HEK293 (cell line): ENCODE measurements at regions not wholly inside any gene's neighbourhood (a gene's known extent, or its start where the extent isn't known, plus 50 kb on each side); places are given as distances from the start of the nearest gene placed in this dataset.

Experiments
- CTCF ChIA-PET: fragments of 350-600 bp; formaldehyde crosslinking; extraction: SDS; loops from one replicate; lab custom pipeline; 2021; ENCODE audit warnings: antibody characterized with exemption; lab: Yijun Ruan, JAX
- POLR2A ChIA-PET: fragments of 300-600 bp; formaldehyde crosslinking; extraction: SDS; loops from one replicate; lab custom pipeline; 2020; ENCODE audit warnings: antibody characterized with exemption, inconsistent platforms; lab: Yijun Ruan, JAX
- H3K27ac ChIP-seq: fragments of 200-500 bp; sonication (Bioruptor generic); 2 replicates; pipeline ENCODE4 v1.5.1; 2014; ENCODE audit warnings: low read depth, low read length, control low read depth, inconsistent platforms; ENCODE audit errors: extremely low read depth
- H3K36me3 ChIP-seq, 2 experiments: fragments of 200-500 bp in 1 of 2; sonication (Bioruptor generic) in 1 of 2; 1 replicate in 1 of 2; 2 replicates in 1 of 2; pipeline ENCODE4 v1.5.1; 2014 to 2017; ENCODE audit warnings: inconsistent platforms in 2 of 2, low read length in 2 of 2; ENCODE audit not compliant: control insufficient read depth in 2 of 2, insufficient read depth in 1 of 2
- H3K4me1 ChIP-seq: fragments of 200-500 bp; sonication (Bioruptor generic); 2 replicates; pipeline ENCODE4 v1.5.1; 2014; ENCODE audit warnings: mild to moderate bottlenecking, low read length, inconsistent platforms; ENCODE audit not compliant: control insufficient read depth, insufficient read depth
- H3K4me3 ChIP-seq: 2 replicates; pipeline ENCODE4 v1.5.1; 2011; ENCODE audit warnings: low read depth, mild to moderate bottlenecking, control low read depth, low read length, moderate library complexity
- H3K9me3 ChIP-seq: fragments of 200-500 bp; sonication (Bioruptor generic); 2 replicates; pipeline ENCODE4 v1.5.1; 2014; ENCODE audit warnings: low read depth, low read length, inconsistent platforms; ENCODE audit not compliant: control insufficient read depth, insufficient read depth
- GLI2 ChIP-seq: fragments of 450-650 bp; formaldehyde crosslinking; IDR thresholded peaks from 2 replicates; pipeline ENCODE4; 2017; ENCODE audit warnings: missing biosample characterization, missing genetic modification characterization, low read depth, borderline replicate concordance
- HOXC10 ChIP-seq: sonication (generic); formaldehyde crosslinking; IDR thresholded peaks from 2 replicates; pipeline ENCODE4 v1.8.1; 2023; ENCODE audit warnings: mild to moderate bottlenecking, missing genetic modification reagents
- KLF10 ChIP-seq: fragments of 450-650 bp; IDR thresholded peaks from 2 replicates; pipeline ENCODE4 v1.5.1; 2018; ENCODE audit warnings: missing biosample characterization, mild to moderate bottlenecking, missing genetic modification characterization
- MZF1 ChIP-seq: fragments of 450-650 bp; formaldehyde crosslinking; IDR thresholded peaks from 2 replicates; pipeline ENCODE4 v1.5.1; 2017; ENCODE audit warnings: missing biosample characterization, missing genetic modification characterization, borderline replicate concordance
- OSR2 ChIP-seq: fragments of 450-650 bp; formaldehyde crosslinking; IDR thresholded peaks from 2 replicates; pipeline ENCODE4 v1.5.1; 2016; ENCODE audit warnings: missing biosample characterization, missing genetic modification characterization
- SALL2 ChIP-seq: fragments of 450-650 bp; formaldehyde crosslinking; IDR thresholded peaks from 2 replicates; pipeline ENCODE4 v1.5.0; 2017; ENCODE audit warnings: missing biosample characterization, mild to moderate bottlenecking, missing genetic modification characterization, borderline replicate concordance
- SP3 ChIP-seq: fragments of 450-650 bp; formaldehyde crosslinking; IDR thresholded peaks from 2 replicates; pipeline ENCODE4 v1.5.1; 2016; ENCODE audit warnings: missing biosample characterization, missing genetic modification characterization
- ZBTB8A ChIP-seq: fragments of 450-650 bp; formaldehyde crosslinking; IDR thresholded peaks from 2 replicates; pipeline ENCODE4 v1.5.1; 2016; ENCODE audit warnings: missing biosample characterization, missing genetic modification characterization
- ZFP3 ChIP-seq: fragments of 450-650 bp; formaldehyde crosslinking; IDR thresholded peaks from 2 replicates; pipeline ENCODE4 v1.5.1; 2016; ENCODE audit warnings: low read depth, missing biosample characterization, missing genetic modification characterization
- ZNF140 ChIP-seq: fragments of 450-650 bp; formaldehyde crosslinking; IDR thresholded peaks from 2 replicates; pipeline ENCODE4 v1.5.1; 2016; ENCODE audit warnings: missing biosample characterization, missing genetic modification characterization
- ZNF174 ChIP-seq: fragments of 450-650 bp; formaldehyde crosslinking; IDR thresholded peaks from 2 replicates; pipeline ENCODE4 v1.5.0; 2017; ENCODE audit warnings: missing biosample characterization, mild to moderate bottlenecking, missing genetic modification characterization
- ZNF211 ChIP-seq: fragments of 450-650 bp; formaldehyde crosslinking; IDR thresholded peaks from 2 replicates; pipeline ENCODE4 v1.5.1; 2016; ENCODE audit warnings: low read depth, missing biosample characterization, missing genetic modification characterization
- ZNF239 ChIP-seq: fragments of 450-650 bp; formaldehyde crosslinking; IDR thresholded peaks from 2 replicates; pipeline ENCODE4 v1.5.1; 2016; ENCODE audit warnings: missing biosample characterization, missing genetic modification characterization
- ZNF248 ChIP-seq: fragments of 450-650 bp; formaldehyde crosslinking; IDR thresholded peaks from 2 replicates; pipeline ENCODE4 v1.5.1; 2017; ENCODE audit warnings: missing biosample characterization, missing genetic modification characterization
- ZNF311 ChIP-seq: fragments of 450-650 bp; formaldehyde crosslinking; IDR thresholded peaks from 2 replicates; pipeline ENCODE4 v1.5.1; 2017; ENCODE audit warnings: missing biosample characterization, missing genetic modification characterization, borderline replicate concordance
- ZNF341 ChIP-seq: fragments of 450-650 bp; formaldehyde crosslinking; IDR thresholded peaks from 2 replicates; pipeline ENCODE4; 2016; ENCODE audit warnings: low read depth, missing biosample characterization, missing genetic modification characterization
- ZNF394 ChIP-seq: fragments of 450-650 bp; formaldehyde crosslinking; IDR thresholded peaks from 2 replicates; pipeline ENCODE4 v1.5.1; 2016; ENCODE audit warnings: missing biosample characterization, missing genetic modification characterization, mild to moderate bottlenecking, moderate library complexity, borderline replicate concordance
- ZNF449 ChIP-seq: fragments of 450-650 bp; formaldehyde crosslinking; IDR thresholded peaks from 2 replicates; pipeline ENCODE4 v1.5.1; 2017; ENCODE audit warnings: missing biosample characterization, mild to moderate bottlenecking, missing genetic modification characterization, moderate library complexity
- ZNF501 ChIP-seq: fragments of 450-650 bp; formaldehyde crosslinking; IDR thresholded peaks from 2 replicates; pipeline ENCODE4 v1.5.1; 2016; ENCODE audit warnings: missing biosample characterization, missing genetic modification characterization
- ZNF514 ChIP-seq: fragments of 450-650 bp; formaldehyde crosslinking; IDR thresholded peaks from 2 replicates; pipeline ENCODE4 v1.5.1; 2016; ENCODE audit warnings: missing biosample characterization, missing genetic modification characterization
- ZNF560 ChIP-seq: fragments of 450-650 bp; formaldehyde crosslinking; IDR thresholded peaks from 2 replicates; pipeline ENCODE4 v1.5.1; 2017; ENCODE audit warnings: missing biosample characterization, missing genetic modification characterization, borderline replicate concordance
- ZNF76 ChIP-seq: fragments of 450-650 bp; formaldehyde crosslinking; IDR thresholded peaks from 2 replicates; pipeline ENCODE4; 2016; ENCODE audit warnings: low read depth, missing biosample characterization, missing genetic modification characterization, borderline replicate concordance
- ZNF843 ChIP-seq: fragments of 450-650 bp; formaldehyde crosslinking; IDR thresholded peaks from 2 replicates; pipeline ENCODE4 v1.5.1; 2016; ENCODE audit warnings: missing biosample characterization, missing genetic modification characterization
- TF ChIP-seq, protein P1 (sequence below): fragments of 450-650 bp; IDR thresholded peaks from 2 replicates; pipeline ENCODE4 v1.5.1; 2018; ENCODE audit warnings: missing biosample characterization, missing genetic modification characterization

GRCh38 chr4:15366721-15367120 lies 61.1 kb upstream of the C1QTNF7 start:
- Histone ChIP-seq H3K4me1 (no peaks in the 10 kb centered on the region), H3K4me3 (no peak overlapping the region), H3K9me3 (no peaks in the 10 kb centered on the region), H3K27ac (no peak overlapping the region), H3K36me3 (no peaks in the 10 kb centered on the region)
- CTCF ChIA-PET, result no interaction called here
- no peak for TF ChIP-seq GLI2
- no peak for TF ChIP-seq OSR2
- no peak for TF ChIP-seq ZNF560 (tag by site-specific recombination)
- no peak for TF ChIP-seq ZNF449
- TF ChIP-seq ZFP3 (tag by site-specific recombination), result no peak
- TF ChIP-seq ZNF514 (tag by site-specific recombination), result no peak
- TF ChIP-seq KLF10 (tag by site-specific recombination), result no peak
- POLR2A ChIA-PET, result no interaction called here

- H3K9me3 ChIP-seq, result no peaks in the 10 kb centered on the region
- TF ChIP-seq ZNF248 (tag by site-specific recombination) (no peak), ZNF174 (tag by site-specific recombination) (no peak), ZNF311 (tag by site-specific recombination) (no peak), SP3 (no peak), HOXC10 (CRISPR knock-in tag) (no peak), ZNF140 (tag by site-specific recombination) (no peak)
- TF ChIP-seq, protein P1, sequence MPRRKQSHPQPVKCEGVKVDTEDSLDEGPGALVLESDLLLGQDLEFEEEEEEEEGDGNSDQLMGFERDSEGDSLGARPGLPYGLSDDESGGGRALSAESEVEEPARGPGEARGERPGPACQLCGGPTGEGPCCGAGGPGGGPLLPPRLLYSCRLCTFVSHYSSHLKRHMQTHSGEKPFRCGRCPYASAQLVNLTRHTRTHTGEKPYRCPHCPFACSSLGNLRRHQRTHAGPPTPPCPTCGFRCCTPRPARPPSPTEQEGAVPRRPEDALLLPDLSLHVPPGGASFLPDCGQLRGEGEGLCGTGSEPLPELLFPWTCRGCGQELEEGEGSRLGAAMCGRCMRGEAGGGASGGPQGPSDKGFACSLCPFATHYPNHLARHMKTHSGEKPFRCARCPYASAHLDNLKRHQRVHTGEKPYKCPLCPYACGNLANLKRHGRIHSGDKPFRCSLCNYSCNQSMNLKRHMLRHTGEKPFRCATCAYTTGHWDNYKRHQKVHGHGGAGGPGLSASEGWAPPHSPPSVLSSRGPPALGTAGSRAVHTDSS (tag by site-specific recombination), result no peak
- no peaks in the 10 kb centered on the region for H3K4me1 ChIP-seq
- ChIA-PET CTCF (interaction anchor here (0.6 kb wide), 2 partner anchors 26 to 111 kb away, joined by 3 to 4 read pairs; no protein-coding TSS in a partner anchor), POLR2A (no interaction called here)
- H3K27ac ChIP-seq, result no peak overlapping the region
- no peak overlapping the region for H3K4me3 ChIP-seq
- H3K36me3 ChIP-seq, result no peaks in the 10 kb centered on the region
Observed at GRCh38 chr4:15368856-15369255, 59.0 kb upstream of the C1QTNF7 start.

DNA sequence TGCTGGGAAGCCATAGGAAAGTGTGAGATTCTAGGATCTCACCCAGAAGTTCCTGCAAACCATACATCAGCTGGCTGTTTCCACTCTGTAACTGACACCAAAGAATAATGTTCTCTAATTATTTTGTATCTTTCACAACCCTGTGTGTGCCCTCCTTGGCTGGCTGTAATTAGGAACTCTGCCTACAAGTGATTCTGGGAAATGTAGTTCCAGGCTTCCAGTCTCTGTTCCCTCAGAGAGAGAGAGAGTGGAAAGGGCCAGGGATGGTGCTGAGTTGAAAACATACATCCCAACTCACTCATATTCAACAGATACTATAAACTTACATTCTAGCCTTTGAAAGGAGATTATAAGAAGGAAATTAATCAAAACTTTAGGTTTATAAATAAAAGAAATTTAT lies 57.5 kb upstream of the C1QTNF7 start:
- H3K36me3 ChIP-seq, result no peaks in the 10 kb centered on the region
- TF ChIP-seq ZNF239 (tag by site-specific recombination), result no peak
- TF ChIP-seq ZNF76, result no peak
- TF ChIP-seq ZNF394 (tag by site-specific recombination), result no peak
- ChIA-PET CTCF (no interaction called here), POLR2A (no interaction called here)
- no peak overlapping the region for H3K27ac ChIP-seq
- H3K4me1 ChIP-seq, result no peaks in the 10 kb centered on the region
- no peaks in the 10 kb centered on the region for H3K9me3 ChIP-seq
- H3K4me3 ChIP-seq, result no peak overlapping the region

DNA sequence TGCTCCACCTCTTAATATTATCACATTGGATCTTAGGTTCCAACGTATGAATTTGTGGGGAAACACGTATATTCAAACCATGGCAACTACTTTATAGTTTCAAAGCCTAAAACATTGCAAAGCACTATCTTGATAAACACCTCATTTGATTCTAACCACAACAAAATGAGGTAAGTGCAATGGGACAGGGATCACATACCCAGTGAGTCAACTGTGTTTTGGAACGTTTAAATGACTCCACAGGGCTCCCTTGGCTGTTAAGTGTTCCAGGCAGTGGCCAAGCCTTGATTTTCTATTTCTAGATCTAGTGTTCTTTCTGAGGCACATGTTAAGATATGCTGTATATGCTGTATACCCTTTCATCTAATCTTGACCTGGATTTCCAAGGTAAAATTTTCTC lies 54.5 kb upstream of the C1QTNF7 start:
- POLR2A ChIA-PET, result no interaction called here
- no peaks in the 10 kb centered on the region for H3K9me3 ChIP-seq
- H3K27ac ChIP-seq, result no peak overlapping the region
- no peak overlapping the region for H3K4me3 ChIP-seq
- CTCF ChIA-PET, result no interaction called here
- no peak for TF ChIP-seq ZBTB8A (tag by site-specific recombination)
- no peak for TF ChIP-seq ZNF501 (tag by site-specific recombination)
- TF ChIP-seq ZNF341 (tag by site-specific recombination), result no peak
- TF ChIP-seq SALL2, result no peak
- TF ChIP-seq ZNF843, result no peak
- no peak for TF ChIP-seq ZNF211 (tag by site-specific recombination)
- TF ChIP-seq MZF1, result no peak
- H3K36me3 ChIP-seq, result no peaks in the 10 kb centered on the region
- H3K4me1 ChIP-seq, result no peaks in the 10 kb centered on the region
